ENCODE measurements at regions not wholly inside any gene's neighbourhood (a gene's known extent, or its start where the extent isn't known, plus 50 kb on each side); places are given as distances from the start of the nearest gene placed in this dataset.
"Not testable (repeated sequence)": the region's sequence is repeated elsewhere in the genome, so short reads cannot be mapped to it uniquely, and the experiment has no call there.

DNA sequence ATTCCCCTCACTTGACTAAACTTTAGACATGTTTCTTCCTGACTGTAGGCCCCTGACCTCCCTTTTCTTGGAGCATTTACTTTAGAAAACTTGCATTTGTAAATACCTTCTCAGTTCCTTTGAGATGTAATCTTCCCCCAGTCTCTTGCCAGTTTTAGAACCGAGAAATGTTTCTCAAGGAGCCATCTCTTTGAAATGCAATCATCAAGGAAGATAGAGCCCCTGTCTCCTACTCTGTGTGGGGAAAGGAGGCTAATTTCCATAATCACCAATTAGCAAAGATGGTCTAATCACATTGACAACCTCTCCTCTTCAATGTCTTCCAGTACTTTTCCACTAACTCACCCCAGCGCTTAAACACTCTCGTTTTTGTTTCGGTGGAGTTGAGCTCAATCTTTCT is 70.0 kb upstream of the SMIM30 start:
- intact Hi-C loops (cut with DNase I) = no loop called here
- H3K36me3 ChIP-seq = no peaks in the 10 kb centered on the region
- no peak overlapping the region for H3K4me3 ChIP-seq
- H3K27ac ChIP-seq = no peak overlapping the region
- no peaks in the 10 kb centered on the region for H3K9me3 ChIP-seq
- TF ChIP-seq, protein P1, sequence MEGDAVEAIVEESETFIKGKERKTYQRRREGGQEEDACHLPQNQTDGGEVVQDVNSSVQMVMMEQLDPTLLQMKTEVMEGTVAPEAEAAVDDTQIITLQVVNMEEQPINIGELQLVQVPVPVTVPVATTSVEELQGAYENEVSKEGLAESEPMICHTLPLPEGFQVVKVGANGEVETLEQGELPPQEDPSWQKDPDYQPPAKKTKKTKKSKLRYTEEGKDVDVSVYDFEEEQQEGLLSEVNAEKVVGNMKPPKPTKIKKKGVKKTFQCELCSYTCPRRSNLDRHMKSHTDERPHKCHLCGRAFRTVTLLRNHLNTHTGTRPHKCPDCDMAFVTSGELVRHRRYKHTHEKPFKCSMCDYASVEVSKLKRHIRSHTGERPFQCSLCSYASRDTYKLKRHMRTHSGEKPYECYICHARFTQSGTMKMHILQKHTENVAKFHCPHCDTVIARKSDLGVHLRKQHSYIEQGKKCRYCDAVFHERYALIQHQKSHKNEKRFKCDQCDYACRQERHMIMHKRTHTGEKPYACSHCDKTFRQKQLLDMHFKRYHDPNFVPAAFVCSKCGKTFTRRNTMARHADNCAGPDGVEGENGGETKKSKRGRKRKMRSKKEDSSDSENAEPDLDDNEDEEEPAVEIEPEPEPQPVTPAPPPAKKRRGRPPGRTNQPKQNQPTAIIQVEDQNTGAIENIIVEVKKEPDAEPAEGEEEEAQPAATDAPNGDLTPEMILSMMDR (IDR thresholded peaks at IDR 0.05) = no peak
- H3K4me1 ChIP-seq = no peaks in the 10 kb centered on the region
- H3K27me3 ChIP-seq = no peaks in the 10 kb centered on the region
- ATAC-seq (no peak), DNase-seq (no peak)

DNA sequence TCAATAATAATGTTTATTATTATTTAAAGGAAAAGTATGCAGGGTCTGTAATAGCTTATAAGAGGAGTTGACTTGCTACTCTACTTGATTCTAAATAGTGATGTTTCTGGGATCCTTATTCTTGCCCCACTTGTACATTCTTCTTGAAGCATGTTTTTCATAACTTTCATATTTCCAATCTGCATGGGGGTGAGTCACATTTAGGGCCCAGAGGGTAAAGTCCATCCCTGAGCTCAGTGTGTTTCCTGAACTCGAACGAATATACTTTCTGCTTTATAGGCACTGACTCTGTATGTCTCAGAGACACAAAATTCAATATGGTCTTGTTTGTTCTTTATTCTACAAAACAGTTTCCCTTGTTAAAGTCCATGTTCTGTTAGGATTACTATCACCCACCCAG is 61.0 kb upstream of the SMIM30 start:
- H3K27me3 ChIP-seq = no peaks in the 10 kb centered on the region
- TF ChIP-seq, protein P1 (IDR thresholded peaks at IDR 0.05) = no peak
- intact Hi-C loops (cut with DNase I) = no loop called here
- no peak overlapping the region for H3K27ac ChIP-seq
- no peak for DNase-seq
- no peak overlapping the region for H3K4me3 ChIP-seq
- no peak for ATAC-seq
- no peaks in the 10 kb centered on the region for H3K4me1 ChIP-seq
- no peaks in the 10 kb centered on the region for H3K9me3 ChIP-seq
- no peaks in the 10 kb centered on the region for H3K36me3 ChIP-seq

DNA sequence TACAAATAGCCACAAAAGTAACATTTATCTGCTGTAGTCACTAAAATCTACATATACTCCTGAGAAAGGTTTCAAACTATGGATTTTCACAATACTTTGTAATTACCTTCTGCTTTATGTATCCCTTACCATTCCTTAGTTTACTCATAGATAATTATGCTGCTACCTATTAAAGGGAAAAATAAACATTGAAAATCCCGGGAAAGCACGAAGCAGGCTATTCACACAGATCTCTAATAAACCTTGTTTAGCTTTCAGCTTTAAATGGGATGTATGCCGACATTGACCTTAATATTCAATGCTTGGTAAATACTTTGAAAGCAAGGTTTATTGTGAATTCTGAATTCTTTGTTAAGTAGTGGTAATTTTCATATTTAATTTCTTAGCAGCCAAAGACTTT is 58.5 kb upstream of the SMIM30 start:
- Histone ChIP-seq H3K27ac (no peak overlapping the region), H3K36me3 (no peaks in the 10 kb centered on the region), H3K4me1 (no peaks in the 10 kb centered on the region), H3K9me3 (no peaks in the 10 kb centered on the region), H3K27me3 (no peaks in the 10 kb centered on the region), H3K4me3 (no peak overlapping the region)
- DNase-seq (no peak), ATAC-seq (no peak)
- intact Hi-C loops (cut with DNase I) = no loop called here
- TF ChIP-seq, protein P1 (IDR thresholded peaks at IDR 0.05) = no peak

DNA sequence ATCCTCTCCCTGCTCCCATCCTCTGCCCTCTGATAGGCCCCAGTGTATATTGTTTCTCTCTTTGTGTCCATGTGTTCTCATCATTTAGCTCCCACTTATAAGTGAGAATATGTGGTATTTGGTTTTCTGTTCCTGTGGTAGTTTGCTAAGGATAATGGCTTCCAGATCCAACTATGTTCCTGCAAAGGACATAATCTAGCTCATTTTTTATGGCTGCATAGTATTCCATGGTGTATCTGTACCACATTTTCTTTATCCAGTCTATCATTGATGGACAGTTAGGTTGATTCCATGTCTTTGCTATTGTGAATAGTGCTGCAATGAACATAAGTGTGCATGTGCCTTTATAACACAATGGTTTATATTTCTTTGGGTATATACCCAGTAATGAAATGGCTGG is 57.8 kb upstream of the SMIM30 start:
- intact Hi-C loops (cut with DNase I); H3K36me3 ChIP-seq; H3K4me1 ChIP-seq: not testable (repeated sequence)

DNA sequence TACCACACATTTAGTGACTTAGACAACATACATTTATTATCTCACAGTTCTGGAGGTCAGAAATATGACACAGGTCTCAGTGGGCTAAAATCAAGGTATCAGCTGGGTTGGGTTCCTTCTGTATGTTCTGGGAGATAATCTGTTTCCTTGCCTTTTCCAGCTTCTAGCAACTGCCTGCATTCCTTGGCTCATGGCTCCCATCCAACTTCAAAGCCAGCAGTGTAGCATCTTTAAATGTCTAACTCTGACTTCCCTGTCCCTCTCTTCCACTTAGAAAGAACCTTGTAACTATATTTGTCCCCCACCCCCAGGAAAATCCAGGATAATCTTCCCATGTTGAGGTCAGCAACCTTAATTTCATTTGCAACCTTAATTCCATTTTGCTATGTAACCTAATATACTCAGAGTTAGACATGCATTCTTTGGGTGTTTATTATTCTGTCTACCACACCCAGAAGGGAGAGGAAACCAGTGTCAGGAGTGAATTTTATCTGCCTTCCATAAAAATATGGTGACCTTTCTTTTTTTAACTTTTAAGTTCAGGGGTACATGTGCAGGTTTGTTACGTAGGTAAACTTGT is 57.3 kb upstream of the SMIM30 start:
- ATAC-seq (no peak), DNase-seq (no peak)
- H3K27ac ChIP-seq = no peak overlapping the region
- intact Hi-C loops (cut with DNase I) = no loop called here
- H3K36me3 ChIP-seq = no peaks in the 10 kb centered on the region
- TF ChIP-seq, protein P1 (IDR thresholded peaks at IDR 0.05) = no peak
- no peaks in the 10 kb centered on the region for H3K9me3 ChIP-seq
- no peak overlapping the region for H3K4me3 ChIP-seq
- H3K4me1 ChIP-seq = no peaks in the 10 kb centered on the region
- H3K27me3 ChIP-seq = no peaks in the 10 kb centered on the region

More for the DNA sequence above, 57.8 kb upstream of the SMIM30 start:
- not testable (repeated sequence) for ATAC-seq, H3K9me3 ChIP-seq, H3K27ac ChIP-seq, DNase-seq, H3K27me3 ChIP-seq, H3K4me3 ChIP-seq

DNA sequence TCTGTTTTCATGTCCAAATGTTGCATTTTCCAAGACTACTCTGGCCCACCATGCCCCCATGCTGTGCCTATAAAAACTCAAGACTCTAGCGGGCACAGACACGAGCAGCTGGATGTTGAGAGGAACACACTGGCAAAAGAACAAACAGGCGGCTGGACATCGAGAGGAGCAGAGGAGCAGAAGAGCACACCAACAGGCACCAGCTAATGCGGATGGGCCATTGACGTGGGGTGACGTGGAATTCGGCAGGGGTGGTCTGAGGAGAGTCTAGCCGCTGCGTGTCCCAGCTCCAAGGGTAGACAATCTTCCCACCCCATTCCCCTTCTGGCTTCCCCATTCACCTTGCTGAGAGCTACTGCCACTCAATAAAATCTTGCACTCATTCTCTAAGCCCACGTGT is 54.4 kb upstream of the SMIM30 start:
- Histone ChIP-seq H3K27ac (no peak overlapping the region), H3K4me1 (no peaks in the 10 kb centered on the region), H3K4me3 (no peak overlapping the region), H3K27me3 (no peaks in the 10 kb centered on the region), H3K36me3 (no peaks in the 10 kb centered on the region), H3K9me3 (no peaks in the 10 kb centered on the region)
- intact Hi-C loops (cut with DNase I) = no loop called here
- DNase-seq = no peak
- TF ChIP-seq, protein P1 (IDR thresholded peaks at IDR 0.05) = no peak
- no peak for ATAC-seq

Data from upper lobe of right lung (tissue), 1 donor.